GM19467 (cell line): ENCODE measurements at regions not wholly inside any gene's neighbourhood (a gene's known extent, or its start where the extent isn't known, plus 50 kb on each side); places are given as distances from the start of the nearest gene placed in this dataset.
"Not testable (repeated sequence)": the region's sequence is repeated elsewhere in the genome, so short reads cannot be mapped to it uniquely, and the experiment has no call there.

ENCODE experiments used
- ATAC-seq: cut with Tn5 transposase; IDR thresholded peaks from one replicate; pipeline ENCODE4 v1.9.1; 2021; ENCODE audit warnings: mild to moderate bottlenecking, moderate library complexity; ENCODE audit not compliant: unreplicated experiment

DNA sequence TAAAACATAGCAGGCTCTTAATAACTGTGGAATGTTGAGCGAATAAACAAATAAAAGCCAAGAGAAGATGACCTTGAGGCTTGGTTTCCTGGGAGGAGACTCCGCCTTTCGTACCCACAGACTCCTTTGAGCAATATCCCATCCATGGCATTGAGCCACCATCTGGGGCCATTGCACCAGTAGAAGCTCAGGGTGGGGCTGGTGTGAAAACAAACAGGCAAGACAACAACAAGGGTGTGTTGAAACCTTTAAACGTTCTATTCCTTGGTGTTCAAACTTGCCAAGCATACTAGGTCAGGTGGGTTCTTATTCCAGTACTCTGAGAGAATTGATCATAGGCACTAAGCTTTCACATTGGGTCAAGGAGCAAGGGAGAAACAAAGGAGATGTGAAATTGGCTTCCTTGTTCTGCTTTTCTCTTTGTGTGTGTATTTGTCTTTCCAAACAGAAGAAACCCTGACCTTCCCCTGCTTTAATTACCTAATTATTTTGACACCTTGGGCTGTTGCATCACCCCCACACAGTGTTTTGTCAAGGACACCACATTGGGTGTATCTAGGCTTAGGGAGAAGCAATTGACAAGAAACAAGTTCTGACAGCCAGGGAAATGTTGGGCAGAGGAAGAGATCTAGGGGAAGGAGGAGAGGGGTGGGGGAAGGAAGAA lies 105.1 kb upstream of the BCL6 start:
- no peak for ATAC-seq

DNA sequence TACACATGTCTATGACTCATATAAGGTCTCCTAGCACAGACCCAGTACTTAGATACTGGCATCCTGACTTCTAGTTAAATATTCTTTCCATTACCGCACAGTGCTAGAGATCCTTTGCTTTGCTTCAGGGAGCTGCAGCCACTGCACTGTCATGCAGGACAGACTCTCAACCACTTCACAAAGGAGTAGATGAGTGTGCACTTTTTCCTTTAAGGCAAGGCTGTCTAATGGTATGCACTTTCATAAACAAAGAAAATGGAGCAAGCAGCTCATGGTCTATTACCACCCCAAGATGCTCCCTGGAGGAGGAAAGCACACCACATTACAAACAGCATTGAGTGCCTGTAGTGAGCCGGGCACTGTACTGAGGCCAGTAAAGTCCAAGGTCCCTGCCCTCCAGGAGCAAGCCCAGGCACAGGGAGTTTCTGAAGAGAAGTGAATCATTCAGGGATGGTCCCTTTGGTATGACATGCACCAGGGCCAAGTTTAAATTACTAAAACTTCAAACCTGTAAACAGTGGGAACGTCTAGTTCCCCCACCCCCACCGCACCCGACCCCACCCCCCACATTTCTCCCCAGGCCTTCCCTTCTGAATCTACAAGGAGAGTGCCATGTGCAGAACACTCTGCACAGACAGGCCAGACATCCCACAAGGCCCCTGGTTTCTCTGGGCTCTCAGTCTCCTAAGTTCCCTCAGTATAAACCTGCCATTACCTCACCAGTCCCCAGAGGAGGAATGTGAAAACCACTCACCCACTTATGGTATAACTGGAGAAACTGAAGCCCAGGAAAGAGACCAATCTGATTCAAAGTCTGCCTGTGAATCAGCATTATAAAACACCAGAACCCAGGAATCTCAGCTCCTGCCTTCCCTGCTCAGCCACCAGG lies 107.8 kb upstream of the BCL6 start:
- no peak for ATAC-seq

DNA sequence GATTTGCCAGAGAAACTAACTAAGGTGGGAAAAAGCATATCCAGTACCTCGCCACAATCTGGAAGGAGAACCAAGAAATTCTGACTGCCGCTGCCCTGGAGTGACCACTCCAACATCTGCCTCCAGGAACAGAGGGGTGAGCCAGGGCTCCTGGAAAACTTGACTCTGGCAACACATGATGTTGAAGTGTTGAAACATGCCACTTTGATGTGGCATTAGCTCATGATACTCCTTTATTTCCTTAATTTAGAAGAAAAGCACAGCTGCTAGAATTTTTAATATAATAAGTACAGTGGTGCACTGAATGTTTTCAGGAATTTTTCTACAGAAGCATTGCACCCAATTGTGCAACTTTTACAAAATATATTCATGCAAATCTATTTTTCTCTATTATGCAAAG lies 109.9 kb upstream of the BCL6 start:
- no peak for ATAC-seq

DNA sequence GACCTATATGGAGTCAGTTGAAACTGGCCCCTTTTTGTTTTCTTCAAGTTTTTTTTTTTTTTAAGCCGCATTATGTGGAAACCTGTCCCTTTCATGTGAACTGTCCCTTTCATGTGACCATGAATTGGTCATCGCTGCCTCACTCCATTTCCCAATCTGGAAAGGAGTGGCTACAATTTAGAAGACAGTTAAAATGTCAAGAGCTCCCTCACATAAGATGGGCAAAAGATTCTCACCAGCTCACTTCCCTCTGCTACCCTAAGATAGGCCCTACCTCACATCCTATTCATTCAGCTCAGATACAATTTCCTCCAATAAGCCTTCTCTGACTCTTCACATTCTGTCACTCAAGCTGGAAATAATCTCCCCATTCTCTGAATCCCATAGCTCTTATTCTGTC lies 111.3 kb upstream of the BCL6 start:
- no peak for ATAC-seq

DNA sequence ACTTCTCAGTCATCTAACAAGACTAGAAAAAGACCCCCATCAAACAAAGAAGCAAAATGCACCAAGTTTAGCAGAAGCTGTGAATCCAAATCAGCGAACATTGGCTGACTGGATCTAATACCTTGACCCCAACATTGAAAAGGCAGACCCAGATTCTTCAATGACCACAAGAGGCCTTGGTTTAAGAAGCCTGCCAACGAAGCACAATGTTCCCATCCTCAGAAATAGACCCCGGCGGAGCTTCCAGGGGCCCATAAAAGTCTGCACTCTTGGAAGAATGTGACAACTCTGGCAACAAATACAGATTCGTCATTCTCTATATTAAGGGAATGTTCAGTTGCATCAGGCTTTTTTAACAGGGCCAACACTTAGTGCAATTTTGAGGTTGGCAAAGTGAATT lies 112.8 kb upstream of the BCL6 start:
- ATAC-seq, result no peak

DNA sequence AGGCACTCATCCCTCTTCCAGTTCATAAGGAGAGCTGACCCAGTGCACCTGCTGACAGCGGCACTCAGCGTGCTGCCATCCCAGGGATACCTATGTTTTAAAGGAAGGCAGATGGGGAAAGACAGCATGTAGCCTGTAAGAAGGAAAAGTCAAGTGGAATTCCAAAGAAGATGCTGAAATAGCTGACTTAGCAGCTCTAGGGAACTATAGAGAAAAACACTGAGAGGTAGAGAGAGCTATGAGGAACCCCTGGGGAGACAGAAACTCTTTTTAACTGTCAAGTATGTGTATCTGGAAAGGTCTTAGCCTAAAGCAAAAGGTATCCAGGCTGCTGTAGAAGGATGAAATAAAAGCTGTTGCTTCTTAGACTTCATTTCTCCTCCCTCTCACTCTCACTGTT lies 113.4 kb upstream of the BCL6 start:
- ATAC-seq, result no peak

DNA sequence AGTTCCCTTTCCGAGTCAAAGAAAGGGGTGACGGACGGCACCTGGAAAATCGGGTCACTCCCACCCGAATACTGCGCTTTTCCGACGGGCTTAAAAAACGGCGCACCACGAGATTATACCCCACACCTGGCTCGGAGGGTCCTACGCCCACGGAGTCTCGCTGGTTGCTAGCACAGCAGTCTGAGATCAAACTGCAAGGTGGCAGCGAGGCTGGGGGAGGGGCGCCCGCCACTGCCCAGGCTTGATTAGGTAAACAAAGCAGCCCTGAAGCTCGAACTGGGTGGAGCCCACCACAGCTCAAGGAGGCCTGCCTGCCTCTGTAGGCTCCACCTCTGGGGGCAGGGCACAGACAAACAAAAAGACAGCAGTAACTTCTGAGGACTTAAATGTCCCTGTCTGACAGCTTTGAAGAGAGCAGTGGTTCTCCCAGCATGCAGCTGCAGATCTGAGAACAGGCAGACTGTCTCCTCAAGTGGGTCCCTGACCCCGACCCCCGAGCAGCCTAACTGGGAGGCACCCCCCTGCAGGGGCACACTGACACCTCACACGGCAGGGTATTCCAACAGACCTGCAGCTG lies 117.5 kb upstream of the BCL6 start:
- ATAC-seq, result not testable (repeated sequence)

DNA sequence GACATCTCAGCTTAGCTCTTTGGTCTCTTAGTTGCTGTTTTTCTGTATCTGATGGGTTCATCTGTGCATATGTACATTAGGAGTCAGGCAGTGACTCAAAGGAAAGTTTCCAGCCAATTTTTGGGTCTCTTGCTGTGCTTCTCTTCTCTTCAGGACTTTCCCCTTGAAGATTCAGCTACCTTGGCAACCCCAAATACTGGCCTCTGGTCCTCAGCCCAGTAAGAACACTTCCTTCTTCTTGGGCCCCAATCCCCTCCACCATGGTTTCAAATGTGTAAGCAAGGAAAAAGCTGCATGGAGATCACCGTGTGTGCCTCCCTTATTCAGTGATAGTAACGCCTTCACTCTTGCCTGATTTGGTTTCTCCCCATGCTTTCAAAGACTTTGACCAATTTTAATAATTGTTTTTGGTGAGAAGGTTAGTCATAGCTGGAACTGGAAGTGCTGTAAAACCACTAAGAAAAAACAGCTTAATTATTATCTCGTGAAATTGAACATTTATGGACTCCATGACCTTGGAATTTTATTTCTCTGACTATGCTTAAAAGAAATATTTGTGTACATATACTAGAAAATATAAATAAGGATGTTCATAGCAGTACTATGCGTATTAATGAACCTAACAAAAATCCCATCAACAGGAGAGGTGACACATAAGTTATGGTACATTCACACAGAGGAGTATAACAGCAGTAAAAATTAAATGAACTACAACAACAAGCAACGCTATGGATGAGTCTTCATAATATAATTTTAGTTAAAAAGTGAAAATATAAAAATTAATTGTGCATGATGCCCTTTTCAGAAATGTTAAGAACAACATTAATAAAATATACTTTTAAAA lies 125.3 kb upstream of the BCL6 start:
- ATAC-seq, result no peak

DNA sequence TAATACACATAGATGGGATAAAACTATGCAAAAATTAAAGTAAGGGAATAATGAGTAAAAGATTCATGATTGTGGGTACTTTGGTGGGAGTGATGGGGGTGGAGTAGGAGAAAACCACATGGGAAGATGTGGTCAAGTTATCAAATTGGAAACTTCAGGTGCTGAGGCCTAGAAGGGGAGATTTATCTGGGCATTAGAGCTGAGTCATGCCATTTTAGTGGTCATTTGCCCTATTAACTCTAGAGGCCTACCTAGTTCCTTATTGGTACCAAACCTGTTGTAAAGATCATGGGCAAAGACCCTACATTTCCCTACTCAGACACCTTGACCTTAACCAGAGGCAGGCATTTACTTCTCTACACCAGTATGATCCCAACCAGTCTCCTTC lies 125.9 kb upstream of the BCL6 start:
- no peak for ATAC-seq

DNA sequence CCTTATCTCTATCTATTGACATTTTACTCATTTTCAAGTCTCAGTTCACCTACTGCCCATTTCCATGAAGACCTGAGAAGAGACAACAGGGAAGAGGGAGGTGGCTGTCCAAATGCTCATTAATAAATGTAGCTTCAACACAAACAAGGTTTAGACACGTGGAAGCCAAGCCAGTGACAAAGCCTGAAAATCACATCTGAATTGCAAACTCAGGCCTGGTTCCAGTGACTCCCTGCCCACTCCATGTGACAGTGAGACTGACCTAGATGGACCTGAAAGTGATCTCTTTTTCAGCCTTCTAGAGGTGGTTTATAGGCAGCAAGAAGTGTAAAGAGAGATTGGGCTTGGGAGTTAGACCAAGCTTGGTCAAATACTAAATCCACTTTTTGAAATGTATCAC lies 126.6 kb upstream of the BCL6 start:
- no peak for ATAC-seq

DNA sequence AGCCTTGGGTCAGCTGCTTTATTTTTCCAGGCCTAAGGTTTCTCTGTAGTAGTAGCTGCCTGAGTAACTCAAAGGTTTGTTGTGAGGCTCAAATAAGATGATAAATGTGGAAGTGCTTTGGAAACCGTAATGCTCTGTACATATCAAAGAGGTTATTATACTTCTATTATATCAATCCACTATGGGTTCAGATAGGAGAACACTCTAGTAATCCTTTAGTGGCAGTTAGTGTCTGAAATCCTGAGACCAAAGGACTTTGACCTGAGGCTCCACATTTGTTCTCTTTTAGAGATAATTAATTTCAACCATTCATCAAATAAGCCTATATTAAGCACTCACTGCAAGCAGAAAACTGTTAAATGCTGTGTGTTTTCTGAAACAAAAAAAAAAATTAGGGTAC lies 128.6 kb upstream of the BCL6 start:
- no peak for ATAC-seq

DNA sequence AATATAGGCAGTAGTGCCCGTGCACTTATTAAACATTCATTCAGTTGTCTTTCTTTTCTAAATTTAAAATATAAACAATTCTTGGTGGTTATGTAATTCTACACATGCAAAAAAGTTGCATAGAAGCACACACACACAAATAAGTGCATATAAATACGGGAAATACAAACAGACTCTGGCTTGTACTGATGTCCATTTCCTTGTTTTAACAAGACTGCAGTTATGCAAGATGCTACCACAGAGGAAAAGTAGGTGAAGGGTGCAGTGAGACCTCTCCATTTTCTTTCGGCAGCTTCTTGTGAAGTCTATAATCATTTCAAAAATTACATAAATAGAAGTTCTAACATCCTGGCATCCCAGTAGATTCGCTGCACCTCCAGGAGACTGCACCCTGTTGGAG lies 130.6 kb upstream of the BCL6 start:
- ATAC-seq, result no peak

DNA sequence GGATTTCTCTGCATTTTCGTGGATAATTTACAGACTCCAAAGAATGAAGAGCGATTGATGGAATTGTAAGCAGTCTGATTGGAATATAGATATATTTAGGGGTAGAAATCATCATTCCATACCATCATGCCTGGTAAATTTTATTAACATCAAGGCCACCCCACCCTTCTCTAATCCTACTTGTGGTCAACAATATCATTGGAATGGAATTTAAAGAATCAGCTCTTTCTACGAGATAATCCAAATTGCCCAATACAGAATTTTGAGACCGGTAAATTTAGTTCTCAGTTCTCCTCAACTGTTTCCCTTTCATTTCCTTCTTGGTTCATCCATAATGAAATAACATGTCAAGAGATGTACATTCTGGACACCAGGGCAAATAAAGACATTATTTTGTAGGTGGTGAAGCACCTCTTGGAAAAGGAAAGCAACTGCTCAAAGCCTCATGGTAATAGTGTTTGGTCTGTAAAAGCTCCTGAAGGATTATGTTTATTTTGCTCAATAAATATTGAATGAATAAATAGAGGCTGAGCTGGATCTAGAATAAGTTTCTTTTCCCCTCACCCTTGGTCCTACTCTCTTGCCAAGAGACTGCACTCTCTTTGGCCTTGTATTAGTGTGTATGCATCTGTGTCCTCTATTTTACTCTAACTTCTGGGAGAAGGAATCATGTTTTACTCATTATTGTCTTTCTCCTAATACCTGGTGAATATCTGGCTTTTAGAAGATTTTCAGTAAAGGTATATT lies 133.7 kb upstream of the BCL6 start:
- no peak for ATAC-seq

DNA sequence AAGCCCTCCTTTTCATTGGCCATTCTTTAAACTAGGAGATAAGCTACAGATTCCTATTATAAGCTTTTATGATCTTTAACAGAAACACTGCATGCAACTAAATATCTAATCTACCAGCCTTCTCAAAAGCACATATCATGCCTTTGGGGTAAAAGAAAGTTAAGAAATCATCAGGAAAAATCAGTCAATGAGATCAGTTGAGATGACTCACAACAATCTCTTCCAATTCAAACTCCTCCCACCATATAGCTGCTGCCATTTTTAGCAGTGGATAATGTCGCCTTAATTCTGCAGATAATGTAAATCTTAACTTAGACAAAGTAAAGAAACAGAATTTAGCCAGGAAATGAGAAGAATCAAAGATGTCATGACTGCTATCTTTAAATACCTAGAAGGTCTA lies 135.2 kb upstream of the BCL6 start:
- no peak for ATAC-seq

DNA sequence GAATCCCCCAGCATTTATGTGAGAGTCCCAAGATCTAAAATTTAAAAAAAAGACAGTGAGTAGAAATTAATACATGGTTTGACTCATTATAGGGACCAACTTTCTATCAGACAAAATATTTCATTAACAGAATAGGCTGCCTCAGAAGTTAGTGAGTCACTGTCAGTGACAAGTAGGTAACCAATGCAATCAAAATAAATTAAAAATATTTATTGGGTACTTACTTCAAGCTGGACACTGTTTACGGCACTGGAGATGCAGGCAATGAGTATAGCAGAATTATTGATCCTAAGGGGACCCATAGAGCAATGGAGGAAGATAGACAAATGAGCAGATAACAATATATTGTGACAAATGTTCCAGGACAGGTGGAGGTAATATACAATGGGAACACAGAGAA lies 135.6 kb upstream of the BCL6 start:
- ATAC-seq, result no peak

DNA sequence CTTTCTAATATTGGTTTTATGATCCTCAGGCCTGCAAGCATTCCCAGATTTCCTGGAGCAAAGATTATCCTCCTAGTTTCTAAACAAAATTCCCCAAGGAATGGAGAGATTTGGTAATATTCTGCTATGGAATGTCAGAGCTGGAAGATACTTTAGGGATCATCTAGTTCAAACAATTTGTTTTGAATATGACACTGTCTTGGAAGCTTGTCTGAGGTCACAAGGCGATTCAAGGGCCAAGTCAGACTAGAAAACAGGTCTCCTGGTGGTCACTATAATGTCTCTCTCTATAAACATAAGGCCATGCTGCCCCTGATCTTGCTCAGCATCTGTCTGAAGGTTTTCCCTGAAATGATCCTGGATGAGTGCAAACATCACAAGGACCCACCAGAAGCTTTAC lies 143.4 kb upstream of the BCL6 start:
- ATAC-seq, result no peak

DNA sequence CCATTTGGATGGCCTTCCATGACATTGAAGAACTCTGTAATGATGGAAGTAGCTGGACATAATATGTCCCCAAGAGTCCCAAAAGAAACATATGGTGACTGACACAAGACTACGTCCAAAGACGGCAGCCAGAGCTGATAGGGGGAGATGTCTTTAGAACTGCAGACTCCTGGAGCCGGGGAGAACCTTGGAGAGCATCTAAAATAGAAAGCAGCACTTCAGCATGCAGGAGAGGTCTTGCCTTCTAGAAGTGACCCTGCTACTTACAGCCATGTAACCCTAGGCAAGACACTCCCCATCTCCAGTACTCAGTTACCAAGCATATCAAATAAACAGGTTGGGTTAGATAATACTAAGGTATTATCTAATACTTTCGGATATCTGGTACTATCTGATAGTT lies 143.8 kb upstream of the BCL6 start:
- ATAC-seq, result no peak

DNA sequence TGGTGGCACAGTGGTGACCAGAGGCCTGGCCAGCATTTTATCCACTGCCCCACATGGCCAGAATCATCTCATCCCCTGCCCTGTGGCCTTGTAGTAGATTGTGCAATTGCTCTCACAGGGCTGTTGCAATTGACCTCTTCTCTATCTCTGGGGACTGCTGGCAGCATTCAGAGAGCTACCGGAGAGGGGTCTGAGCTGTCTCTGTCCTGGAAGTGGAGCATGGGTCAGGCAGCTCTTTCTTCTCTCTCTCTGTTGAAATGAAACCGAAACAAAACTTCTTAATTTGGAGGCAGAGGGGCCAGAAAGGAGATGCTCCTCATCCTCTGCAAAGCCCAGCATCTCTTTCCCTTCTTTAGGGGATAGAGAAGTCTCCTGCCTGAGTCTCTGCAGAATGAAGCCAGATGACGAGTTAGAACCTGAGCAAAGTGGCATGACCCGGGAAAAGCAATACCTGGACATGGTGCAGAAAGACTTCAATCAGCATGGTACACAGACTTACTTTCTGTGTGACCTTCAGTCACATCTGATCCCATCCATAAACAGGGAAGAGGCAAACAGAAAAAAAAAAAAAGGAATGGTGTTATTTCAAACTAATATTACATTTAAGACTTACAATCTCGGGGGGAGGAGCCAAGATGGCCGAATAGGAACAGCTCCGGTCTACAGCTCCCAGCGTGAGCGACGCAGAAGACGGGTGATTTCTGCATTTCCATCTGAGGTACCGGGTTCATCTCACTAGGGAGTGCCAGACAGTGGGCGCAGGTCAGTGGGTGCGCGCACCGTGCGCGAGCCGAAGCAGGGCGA lies 144.5 kb upstream of the BCL6 start:
- no peak for ATAC-seq

DNA sequence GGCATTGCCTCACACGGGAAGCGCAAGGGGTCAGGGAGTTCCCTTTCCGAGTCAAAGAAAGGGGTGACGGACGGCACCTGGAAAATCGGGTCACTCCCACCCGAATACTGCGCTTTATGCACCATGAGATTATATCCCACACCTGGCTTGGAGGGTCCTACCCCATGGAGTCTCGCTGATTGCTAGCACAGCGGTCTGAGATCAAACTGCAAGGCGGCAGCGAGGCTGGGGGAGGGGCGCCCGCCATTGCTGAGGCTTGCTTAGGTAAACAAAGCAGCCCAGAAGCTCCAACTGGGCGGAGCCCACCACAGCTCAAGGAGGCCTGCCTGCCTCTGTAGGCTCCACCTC lies 145.1 kb upstream of the BCL6 start:
- not testable (repeated sequence) for ATAC-seq

DNA sequence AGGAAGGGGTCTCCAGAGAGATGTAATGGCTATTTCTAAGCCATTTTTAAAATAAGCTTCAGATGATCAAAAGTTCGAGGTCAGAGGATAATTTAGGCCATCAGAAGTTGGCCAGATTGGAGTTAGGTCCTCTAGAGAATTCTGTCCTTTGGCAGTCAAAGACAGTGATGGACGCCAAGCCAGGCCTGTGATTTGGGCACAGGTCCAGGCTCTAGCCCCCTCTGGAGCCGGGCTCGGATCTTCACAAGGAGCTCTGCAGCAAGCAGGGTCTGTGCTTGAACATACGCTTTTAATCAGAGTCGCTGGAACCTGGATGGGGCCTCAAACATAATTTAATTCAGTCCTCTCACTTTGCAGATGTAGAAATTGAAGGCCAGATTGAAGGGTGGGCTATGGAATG lies 151.4 kb upstream of the BCL6 start:
- ATAC-seq, result no peak
